Ovary (tissue), 7 donors: ENCODE measurements at regions not wholly inside any gene's neighbourhood (a gene's known extent, or its start where the extent isn't known, plus 50 kb on each side); places are given as distances from the start of the nearest gene placed in this dataset.

ENCODE experiments used
- DNase-seq, 5 donors: peaks; one replicate each; pipeline ENCODE4 v3.0.0-alpha.2; 2019 to 2020
- H3K27ac ChIP-seq, 2 donors: fragments of 200-600 bp; one replicate each; pipeline versions ENCODE4 v1.5.1 to v1.8.0; 2019 to 2022
- H3K27me3 ChIP-seq: fragments of 200-600 bp; one replicate; pipeline ENCODE4 v1.8.0; 2022
- H3K36me3 ChIP-seq: fragments of 200-600 bp; sonication (generic); one replicate; pipeline ENCODE4 v1.5.1; 2019
- H3K4me1 ChIP-seq: one replicate; pipeline ENCODE4 v1.8.1; 2013; ENCODE audit warnings: mild to moderate bottlenecking, moderate library complexity; ENCODE audit not compliant: insufficient read depth
- H3K4me3 ChIP-seq: fragments of 200-600 bp; sonication (generic); one replicate; pipeline ENCODE4 v1.5.1; 2017
- H3K9me3 ChIP-seq, 2 donors: fragments of 200-600 bp in 1 of 2; sonication (generic) in 1 of 2; one replicate each; pipeline versions ENCODE4 v1.5.1 to v1.8.1; 2013 to 2019; ENCODE audit warnings: mild to moderate bottlenecking in 1 of 2, moderate library complexity in 1 of 2
- EP300 ChIP-seq: sonication (generic); formaldehyde crosslinking; IDR thresholded peaks from one replicate; pipeline ENCODE4 v1.6.1; 2017; ENCODE audit warnings: antibody characterized with exemption
- POLR2A ChIP-seq: fragments of 450-650 bp; IDR thresholded peaks from one replicate; pipeline ENCODE4 v1.6.1; 2017; ENCODE audit warnings: antibody characterized with exemption, mild to moderate bottlenecking, moderate library complexity
- WGBS, 3 donors: extraction: QIAGEN DNeasy Blood & Tissue Kit in 1 of 3; methylation state at CpG; one replicate each; pipeline versions ENCODE4 v1.1.5 to v1.1.7; 2013 to 2017; 5-methylcytosine and 5-hydroxymethylcytosine counted together
- intact Hi-C, 4 donors: fragments of 100-400 bp; cut with DNase I; formaldehyde crosslinking; loops; one replicate each; pipeline versions ENCODE4 v1.11.0 to v1.15.1; 2022 to 2023
- TF ChIP-seq, protein P1 (sequence below), 3 donors: fragments of 450-650 bp in 2 of 3; fragments of 200-600 bp in 1 of 3; IDR thresholded peaks; one replicate each; pipeline versions ENCODE4 v1.5.1 to v1.8.0; 2016 to 2022; ENCODE audit warnings: antibody characterized with exemption in 3 of 3, mild to moderate bottlenecking in 1 of 3
- donor health status: DM: no; HTN: no; CAD: no; lungs with moderate emphysema.
- donor health status: DM: no; HTN: no; CAD: no.
- donor health status: Bipolar disorder and iron deficiency.
- donor health status: DM: no; HTN: no; CAD: no.
- donor health status: DM: yes; HTN: yes; CAD: no.

GRCh38 chr12:115411121-115411520 lies 727.1 kb upstream of the TBX3 start:
- TF ChIP-seq, protein P1, sequence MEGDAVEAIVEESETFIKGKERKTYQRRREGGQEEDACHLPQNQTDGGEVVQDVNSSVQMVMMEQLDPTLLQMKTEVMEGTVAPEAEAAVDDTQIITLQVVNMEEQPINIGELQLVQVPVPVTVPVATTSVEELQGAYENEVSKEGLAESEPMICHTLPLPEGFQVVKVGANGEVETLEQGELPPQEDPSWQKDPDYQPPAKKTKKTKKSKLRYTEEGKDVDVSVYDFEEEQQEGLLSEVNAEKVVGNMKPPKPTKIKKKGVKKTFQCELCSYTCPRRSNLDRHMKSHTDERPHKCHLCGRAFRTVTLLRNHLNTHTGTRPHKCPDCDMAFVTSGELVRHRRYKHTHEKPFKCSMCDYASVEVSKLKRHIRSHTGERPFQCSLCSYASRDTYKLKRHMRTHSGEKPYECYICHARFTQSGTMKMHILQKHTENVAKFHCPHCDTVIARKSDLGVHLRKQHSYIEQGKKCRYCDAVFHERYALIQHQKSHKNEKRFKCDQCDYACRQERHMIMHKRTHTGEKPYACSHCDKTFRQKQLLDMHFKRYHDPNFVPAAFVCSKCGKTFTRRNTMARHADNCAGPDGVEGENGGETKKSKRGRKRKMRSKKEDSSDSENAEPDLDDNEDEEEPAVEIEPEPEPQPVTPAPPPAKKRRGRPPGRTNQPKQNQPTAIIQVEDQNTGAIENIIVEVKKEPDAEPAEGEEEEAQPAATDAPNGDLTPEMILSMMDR (IDR thresholded peaks at IDR 0.05) = no peak
- no peak for TF ChIP-seq POLR2A
- no peak for TF ChIP-seq EP300
- 66 to 79% (median 68%) methylated on average over 7 of the region's 7 CpGs for WGBS, 3 donors
- Histone ChIP-seq H3K4me1 (no peaks in the 10 kb centered on the region), H3K36me3 (no peaks in the 10 kb centered on the region), H3K4me3 (no peak overlapping the region), H3K27ac (no peak overlapping the region), H3K9me3 (no peaks in the 10 kb centered on the region), H3K27me3 (no peaks in the 10 kb centered on the region)
- intact Hi-C loops = no loop called here
- DNase-seq = no peak

- intact Hi-C loops = no loop called here
- TF ChIP-seq EP300 (no peak), POLR2A (no peak)
- TF ChIP-seq, protein P1 (IDR thresholded peaks at IDR 0.05) = no peak
- Histone ChIP-seq H3K36me3 (no peaks in the 10 kb centered on the region), H3K27me3 (no peaks in the 10 kb centered on the region), H3K9me3 (no peaks in the 10 kb centered on the region), H3K4me1 (no peaks in the 10 kb centered on the region), H3K4me3 (no peak overlapping the region), H3K27ac (no peak overlapping the region)
- WGBS, 3 donors = 94 to 97% (median 94%) methylated on average over 3 of the region's 3 CpGs
- no peak for DNase-seq
These were observed 724.7 kb upstream of the TBX3 start for GRCh38 chr12:115408642-115409041.

- DNase-seq = no peak
- H3K27ac ChIP-seq = no peak overlapping the region
- no peaks in the 10 kb centered on the region for H3K4me1 ChIP-seq
- H3K4me3 ChIP-seq = no peak overlapping the region
- no peaks in the 10 kb centered on the region for H3K9me3 ChIP-seq
- no peaks in the 10 kb centered on the region for H3K36me3 ChIP-seq
- no peaks in the 10 kb centered on the region for H3K27me3 ChIP-seq
- TF ChIP-seq POLR2A (no peak), EP300 (no peak)
- TF ChIP-seq, protein P1 (IDR thresholded peaks at IDR 0.05) = no peak
- intact Hi-C loops = no loop called here
These were observed 723.7 kb upstream of the TBX3 start for GRCh38 chr12:115407723-115408122.

DNA sequence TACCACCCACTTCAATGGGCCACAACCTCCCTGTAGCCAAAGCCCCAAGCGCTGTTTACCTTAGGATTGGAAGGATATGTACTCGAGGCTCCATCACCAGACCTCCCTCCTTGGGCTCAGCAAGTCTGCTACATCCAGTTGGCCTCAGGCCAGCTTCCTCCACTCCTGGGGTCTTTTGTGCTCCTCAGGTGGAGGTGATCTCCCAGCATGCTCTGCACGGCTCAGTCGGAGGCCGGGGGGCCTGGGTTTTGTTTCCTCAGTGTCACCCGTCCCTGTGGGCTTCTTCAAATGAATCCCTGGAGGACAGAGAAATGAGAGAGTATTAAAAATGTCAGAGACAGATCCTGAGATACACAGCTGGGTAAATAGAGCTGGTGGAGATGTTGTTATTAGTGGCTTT lies 723.1 kb upstream of the TBX3 start:
- intact Hi-C loops = no loop called here
- Histone ChIP-seq H3K4me3 (no peak overlapping the region), H3K27ac (no peak overlapping the region), H3K4me1 (no peaks in the 10 kb centered on the region), H3K36me3 (no peaks in the 10 kb centered on the region), H3K9me3 (no peaks in the 10 kb centered on the region), H3K27me3 (no peaks in the 10 kb centered on the region)
- no peak for DNase-seq
- 79 to 92% (median 79%) methylated on average over 6 of the region's 6 CpGs for WGBS, 3 donors
- TF ChIP-seq EP300 (no peak), POLR2A (no peak)
- TF ChIP-seq, protein P1 (IDR thresholded peaks at IDR 0.05) = no peak

- intact Hi-C loops = no loop called here
These were observed 721.5 kb upstream of the TBX3 start for GRCh38 chr12:115405471-115405860.

More at GRCh38 chr12:115405471-115405860, 721.5 kb upstream of the TBX3 start:
- TF ChIP-seq EP300 = no peak
- TF ChIP-seq, protein P1 (IDR thresholded peaks at IDR 0.05) = no peak
- no peak for TF ChIP-seq POLR2A
- Histone ChIP-seq H3K4me3 (no peak overlapping the region), H3K27ac (no peak overlapping the region), H3K4me1 (no peaks in the 10 kb centered on the region), H3K36me3 (no peaks in the 10 kb centered on the region), H3K27me3 (no peaks in the 10 kb centered on the region), H3K9me3 (no peaks in the 10 kb centered on the region)
- DNase-seq = no peak
- 60 to 67% (median 62%) methylated on average over 4 of the region's 4 CpGs for WGBS, 3 donors
